HCT116 (cell line): ENCODE measurements at regions not wholly inside any gene's neighbourhood (a gene's known extent, or its start where the extent isn't known, plus 50 kb on each side); places are given as distances from the start of the nearest gene placed in this dataset.

Source experiments
- ATAC-seq: fragments of 200-7000 bp; cut with Tn5 transposase; 2 replicates; pipeline ENCODE4 v1.9.1; 2020; ENCODE audit warnings: mild to moderate bottlenecking, moderate library complexity
- BruUV-seq: library from RNA; stranded (reverse); fragments of 400-500 nt; replicated peaks from 2 replicates; lab custom pipeline; 2021; lab: Mats Ljungman, UMichigan
- CTCF ChIA-PET: fragments of 300-600 bp; sonication (Branson Sonifier 250); formaldehyde crosslinking; loops from one replicate; lab custom pipeline; 2021; ENCODE audit warnings: antibody characterized with exemption; lab: Charles Lee
- POLR2A ChIA-PET: fragments of 300-600, 350-600 bp; sonication (Branson Sonifier 250); formaldehyde crosslinking; loops from one replicate; lab custom pipeline; 2021; ENCODE audit warnings: antibody characterized with exemption; lab: Charles Lee
- RAD21 ChIA-PET, 2 experiments: fragments of 300-600 bp; sonication (Branson Sonifier 250); formaldehyde crosslinking; loops; one replicate each; lab custom pipeline; 2023; ENCODE audit warnings: low total read pairs in 2 of 2; ENCODE audit not compliant: uncharacterized antibody in 2 of 2, unreplicated experiment in 2 of 2, low non-redundant PET in 1 of 2; lab: Charles Lee
- DNase-seq: peaks from one replicate; pipeline ENCODE4 v3.0.0-alpha.2; 2010; ENCODE audit warnings: low read depth, low spot score
- H2AFZ ChIP-seq: fragments of 200-600 bp; shearing (Covaris generic), sonication (generic); 2 replicates; pipeline ENCODE4 v1.6.1; 2017; ENCODE audit warnings: low read depth, mixed run types, mixed read lengths, antibody characterized with exemption, low read length; ENCODE audit not compliant: poor library complexity, severe bottlenecking
- H3K27ac ChIP-seq: 2 replicates; pipeline ENCODE4 v1.5.1; 2012; ENCODE audit warnings: low read depth, low read length
- H3K27me3 ChIP-seq: fragments of 200-600 bp; sonication (generic); 2 replicates; pipeline ENCODE4 v1.6.1; 2016; ENCODE audit warnings: mixed run types, low read length, mixed read lengths; ENCODE audit not compliant: insufficient read depth
- H3K36me3 ChIP-seq, 2 experiments: fragments of 200-500 bp in 1 of 2; fragments of 200-600 bp in 1 of 2; sonication (Bioruptor generic) in 1 of 2; sonication (generic) in 1 of 2; 2 replicates each; pipeline versions ENCODE4 v1.5.1 to v1.6.1; 2014 to 2016; ENCODE audit warnings: low read length in 2 of 2, inconsistent platforms in 1 of 2, mixed read lengths in 1 of 2, mixed run types in 1 of 2; ENCODE audit not compliant: insufficient read depth in 2 of 2, control insufficient read depth in 1 of 2
- H3K4me1 ChIP-seq, 2 experiments: fragments of 200-600 bp in 1 of 2; sonication (generic) in 1 of 2; 2 replicates each; pipeline versions ENCODE4 v1.5.1 to v1.6.1; 2012 to 2017; ENCODE audit warnings: low read length in 2 of 2, inconsistent platforms in 1 of 2, mild to moderate bottlenecking in 1 of 2, mixed read lengths in 1 of 2, mixed run types in 1 of 2, moderate library complexity in 1 of 2; ENCODE audit not compliant: insufficient read depth in 2 of 2, control insufficient read depth in 1 of 2
- H3K4me2 ChIP-seq: fragments of 200-600 bp; sonication (generic); 2 replicates; pipeline ENCODE4 v1.6.1; 2017; ENCODE audit warnings: mixed run types, low read length, mixed read lengths
- H3K4me3 ChIP-seq, 2 experiments: fragments of 200-600 bp in 1 of 2; sonication (generic) in 1 of 2; replicated peaks in 1 of 2; 2 replicates each; pipeline ENCODE4 v1.5.1; 2011 to 2016; ENCODE audit warnings: low read length in 2 of 2, control low read depth in 1 of 2, low read depth in 1 of 2, mild to moderate bottlenecking in 1 of 2, mixed read lengths in 1 of 2, mixed run types in 1 of 2
- H3K79me2 ChIP-seq: fragments of 200-600 bp; sonication (generic); 2 replicates; pipeline ENCODE4 v1.6.1; 2017; ENCODE audit warnings: mild to moderate bottlenecking, mixed run types, low read length, moderate library complexity, mixed read lengths; ENCODE audit not compliant: insufficient read depth
- H3K9ac ChIP-seq: fragments of 200-600 bp; sonication (generic); 2 replicates; pipeline ENCODE4 v1.6.1; 2016; ENCODE audit warnings: low read length, mixed read lengths
- H3K9me2 ChIP-seq: fragments of 200-600 bp; sonication (generic), shearing (Covaris generic); 2 replicates; pipeline ENCODE4 v1.6.1; 2017; ENCODE audit warnings: mixed run types, mild to moderate bottlenecking, moderate library complexity; ENCODE audit not compliant: insufficient read depth
- H3K9me3 ChIP-seq, 2 experiments: fragments of 200-500 bp in 1 of 2; fragments of 200-600 bp in 1 of 2; sonication (Bioruptor generic) in 1 of 2; sonication (generic) in 1 of 2; 2 replicates each; pipeline ENCODE4 v1.6.1; 2014 to 2017; ENCODE audit warnings: low read length in 2 of 2, mixed read lengths in 2 of 2, inconsistent platforms in 1 of 2, low read depth in 1 of 2, mild to moderate bottlenecking in 1 of 2, mixed run types in 1 of 2, moderate library complexity in 1 of 2; ENCODE audit not compliant: control insufficient read depth in 1 of 2, insufficient read depth in 1 of 2
- H4K20me1 ChIP-seq: fragments of 200-600 bp; sonication (generic), shearing (Covaris generic); 2 replicates; pipeline ENCODE4 v1.6.1; 2017; ENCODE audit warnings: mixed run types, mild to moderate bottlenecking, moderate library complexity; ENCODE audit not compliant: insufficient read depth
- CBX3 ChIP-seq: IDR thresholded peaks from 2 replicates; pipeline ENCODE4 v1.6.1; 2012; ENCODE audit warnings: low read depth
- CEBPB ChIP-seq: IDR thresholded peaks from 2 replicates; pipeline ENCODE4 v1.6.1; 2012; ENCODE audit warnings: low read depth
- CTCF ChIP-seq, 3 experiments: fragments of 200-600 bp in 1 of 3; sonication (generic) in 1 of 3; IDR thresholded peaks in 2 of 3; conservative IDR thresholded peaks in 1 of 3; 2 replicates each; pipeline ENCODE4 v1.5.1; 2012 to 2017; ENCODE audit warnings: low read depth in 2 of 3, low read length in 2 of 3, antibody characterized with exemption in 1 of 3, borderline replicate concordance in 1 of 3, control low read depth in 1 of 3, mild to moderate bottlenecking in 1 of 3, mixed read lengths in 1 of 3, mixed run types in 1 of 3, moderate library complexity in 1 of 3; ENCODE audit not compliant: insufficient read depth in 1 of 3
- EGR1 ChIP-seq: IDR thresholded peaks from 2 replicates; pipeline ENCODE4 v1.6.1; 2012; ENCODE audit warnings: low read depth
- EZH2 ChIP-seq: fragments of 200-600 bp; sonication (generic); IDR thresholded peaks from 2 replicates; pipeline ENCODE4 v1.6.1; 2017; ENCODE audit warnings: antibody characterized with exemption, mixed run types
- EZH2phosphoT487 ChIP-seq: fragments of 200-600 bp; IDR thresholded peaks from 2 replicates; pipeline ENCODE4 v1.6.1; 2018; ENCODE audit warnings: antibody characterized with exemption, borderline replicate concordance
- POLR2A ChIP-seq: IDR thresholded peaks from 2 replicates; pipeline ENCODE4 v1.7.0; 2011; ENCODE audit warnings: borderline replicate concordance; ENCODE audit not compliant: insufficient read depth, insufficient read length; ENCODE audit errors: extremely low read depth
- POLR2AphosphoS5 ChIP-seq: IDR thresholded peaks from 2 replicates; pipeline ENCODE4 v1.6.1; 2011; ENCODE audit warnings: mild to moderate bottlenecking, low read depth, low read length, moderate library complexity
- RAD21 ChIP-seq: IDR thresholded peaks from 2 replicates; pipeline ENCODE4 v1.6.1; 2012; ENCODE audit warnings: low read depth, mild to moderate bottlenecking
- SIN3A ChIP-seq: IDR thresholded peaks from 2 replicates; pipeline ENCODE4 v1.6.1; 2012; ENCODE audit warnings: low read depth
- SRF ChIP-seq: IDR thresholded peaks from 2 replicates; pipeline ENCODE4 v1.6.1; 2012; ENCODE audit warnings: low read depth
- TCF7L2 ChIP-seq: IDR thresholded peaks from 2 replicates; pipeline ENCODE4 v1.7.0; 2011; ENCODE audit warnings: borderline replicate concordance, inconsistent platforms; ENCODE audit not compliant: insufficient read depth, insufficient read length; ENCODE audit errors: extremely low read depth
- YY1 ChIP-seq: IDR thresholded peaks from 2 replicates; pipeline ENCODE4 v1.6.1; 2011; ENCODE audit warnings: low read length, low read depth, moderate library complexity, mild to moderate bottlenecking; ENCODE audit not compliant: insufficient replicate concordance; ENCODE audit errors: extremely low read depth
- ZBTB33 ChIP-seq: IDR thresholded peaks from 2 replicates; pipeline ENCODE4 v1.6.1; 2011; ENCODE audit warnings: mild to moderate bottlenecking, low read length, moderate library complexity; ENCODE audit not compliant: insufficient replicate concordance; ENCODE audit errors: extremely low read depth
- intact Hi-C: fragments of 100-400 bp; cut with micrococcal nuclease; formaldehyde crosslinking; loops from 2 replicates; pipeline ENCODE4 v1.10.0; 2022
- TF ChIP-seq, protein P1 (sequence below): IDR thresholded peaks from 2 replicates; pipeline ENCODE4 v1.6.1; 2012

DNA sequence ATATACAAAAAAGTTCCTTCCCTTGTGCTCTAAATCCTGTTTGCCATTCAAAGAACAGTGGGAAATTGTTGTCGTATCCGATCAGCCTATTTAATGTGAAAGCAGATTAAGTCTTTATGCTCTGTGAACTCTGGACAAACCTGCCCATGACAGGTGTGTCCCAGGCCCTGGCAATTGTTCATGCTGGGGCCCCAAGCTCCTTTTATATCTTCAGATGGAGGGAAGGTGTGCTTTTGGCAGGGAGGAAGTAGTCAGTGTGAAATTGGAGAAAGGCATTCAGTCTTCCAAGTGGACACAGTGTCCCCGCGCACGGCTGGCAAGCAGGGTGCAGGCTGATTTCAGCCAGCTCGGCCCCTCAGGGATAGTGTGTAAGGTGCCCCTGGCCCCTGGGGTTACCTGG is 135.1 kb upstream of the F3 start:
- POLR2A ChIA-PET, result no interaction called here
- Histone ChIP-seq H3K9me2 (no peaks in the 10 kb centered on the region), H3K4me3 (no peak overlapping the region), H3K4me2 (no peak overlapping the region), H3K4me1 (no peaks in the 10 kb centered on the region), H3K36me3 (no peaks in the 10 kb centered on the region), H3K9me3 (no peaks in the 10 kb centered on the region), H3K9ac (no peak overlapping the region), H3K79me2 (no peaks in the 10 kb centered on the region), H3K27me3 (no peaks in the 10 kb centered on the region), H2AFZ (no peak overlapping the region), H4K20me1 (no peaks in the 10 kb centered on the region), H3K27ac (no peak overlapping the region)
- RAD21 ChIA-PET, result no interaction called here
- TF ChIP-seq, protein P1, sequence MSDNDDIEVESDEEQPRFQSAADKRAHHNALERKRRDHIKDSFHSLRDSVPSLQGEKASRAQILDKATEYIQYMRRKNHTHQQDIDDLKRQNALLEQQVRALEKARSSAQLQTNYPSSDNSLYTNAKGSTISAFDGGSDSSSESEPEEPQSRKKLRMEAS, result no peak
- no peak for TF ChIP-seq CTCF (IDR thresholded peaks at IDR 0.05 in 2 of 3, conservative IDR thresholded peaks at IDR 0.05 in 1 of 3; ENCODE audit: borderline replicate concordance in 1 of 3, insufficient read depth in 1 of 3, low read depth in 2 of 3, low read length in 2 of 3)
- TF ChIP-seq EZH2phosphoT487, result no peak
- TF ChIP-seq YY1, result no peak
- no peak for TF ChIP-seq CEBPB
- TF ChIP-seq ZBTB33, result no peak
- TF ChIP-seq SIN3A, result no peak
- TF ChIP-seq EZH2, result no peak
- no peak for TF ChIP-seq RAD21
- TF ChIP-seq CBX3, result no peak
- no peak for TF ChIP-seq SRF
- no peak for TF ChIP-seq POLR2AphosphoS5
- no peak for TF ChIP-seq POLR2A
- no peak for TF ChIP-seq EGR1
- no peak for TF ChIP-seq TCF7L2
- CTCF ChIA-PET, result no interaction called here
- intact Hi-C loops, result no loop called here
- no TSS peak for BruUV-seq
- ATAC-seq (no peak), DNase-seq (no peak)
